HCT116 (cell line): ENCODE measurements at regions not wholly inside any gene's neighbourhood (a gene's known extent, or its start where the extent isn't known, plus 50 kb on each side); places are given as distances from the start of the nearest gene placed in this dataset.

ENCODE experiments used
- ATAC-seq: fragments of 200-7000 bp; cut with Tn5 transposase; 2 replicates; pipeline ENCODE4 v1.9.1; 2020; ENCODE audit warnings: mild to moderate bottlenecking, moderate library complexity
- BruUV-seq: library from RNA; stranded (reverse); fragments of 400-500 nt; replicated peaks from 2 replicates; lab custom pipeline; 2021; lab: Mats Ljungman, UMichigan
- CTCF ChIA-PET: fragments of 300-600 bp; sonication (Branson Sonifier 250); formaldehyde crosslinking; loops from one replicate; lab custom pipeline; 2021; ENCODE audit warnings: antibody characterized with exemption; lab: Charles Lee
- POLR2A ChIA-PET: fragments of 300-600, 350-600 bp; sonication (Branson Sonifier 250); formaldehyde crosslinking; loops from one replicate; lab custom pipeline; 2021; ENCODE audit warnings: antibody characterized with exemption; lab: Charles Lee
- RAD21 ChIA-PET, 2 experiments: fragments of 300-600 bp; sonication (Branson Sonifier 250); formaldehyde crosslinking; loops; one replicate each; lab custom pipeline; 2023; ENCODE audit warnings: low total read pairs in 2 of 2; ENCODE audit not compliant: uncharacterized antibody in 2 of 2, unreplicated experiment in 2 of 2, low non-redundant PET in 1 of 2; lab: Charles Lee
- DNase-seq: peaks from one replicate; pipeline ENCODE4 v3.0.0-alpha.2; 2010; ENCODE audit warnings: low read depth, low spot score
- H2AFZ ChIP-seq: fragments of 200-600 bp; shearing (Covaris generic), sonication (generic); 2 replicates; pipeline ENCODE4 v1.6.1; 2017; ENCODE audit warnings: low read depth, mixed run types, mixed read lengths, antibody characterized with exemption, low read length; ENCODE audit not compliant: poor library complexity, severe bottlenecking
- H3K27ac ChIP-seq: 2 replicates; pipeline ENCODE4 v1.5.1; 2012; ENCODE audit warnings: low read depth, low read length
- H3K27me3 ChIP-seq: fragments of 200-600 bp; sonication (generic); 2 replicates; pipeline ENCODE4 v1.6.1; 2016; ENCODE audit warnings: mixed run types, low read length, mixed read lengths; ENCODE audit not compliant: insufficient read depth
- H3K36me3 ChIP-seq, 2 experiments: fragments of 200-500 bp in 1 of 2; fragments of 200-600 bp in 1 of 2; sonication (Bioruptor generic) in 1 of 2; sonication (generic) in 1 of 2; 2 replicates each; pipeline versions ENCODE4 v1.5.1 to v1.6.1; 2014 to 2016; ENCODE audit warnings: low read length in 2 of 2, inconsistent platforms in 1 of 2, mixed read lengths in 1 of 2, mixed run types in 1 of 2; ENCODE audit not compliant: insufficient read depth in 2 of 2, control insufficient read depth in 1 of 2
- H3K4me1 ChIP-seq, 2 experiments: fragments of 200-600 bp in 1 of 2; sonication (generic) in 1 of 2; 2 replicates each; pipeline versions ENCODE4 v1.5.1 to v1.6.1; 2012 to 2017; ENCODE audit warnings: low read length in 2 of 2, inconsistent platforms in 1 of 2, mild to moderate bottlenecking in 1 of 2, mixed read lengths in 1 of 2, mixed run types in 1 of 2, moderate library complexity in 1 of 2; ENCODE audit not compliant: insufficient read depth in 2 of 2, control insufficient read depth in 1 of 2
- H3K4me2 ChIP-seq: fragments of 200-600 bp; sonication (generic); 2 replicates; pipeline ENCODE4 v1.6.1; 2017; ENCODE audit warnings: mixed run types, low read length, mixed read lengths
- H3K4me3 ChIP-seq, 2 experiments: fragments of 200-600 bp in 1 of 2; sonication (generic) in 1 of 2; replicated peaks in 1 of 2; 2 replicates each; pipeline ENCODE4 v1.5.1; 2011 to 2016; ENCODE audit warnings: low read length in 2 of 2, control low read depth in 1 of 2, low read depth in 1 of 2, mild to moderate bottlenecking in 1 of 2, mixed read lengths in 1 of 2, mixed run types in 1 of 2
- H3K79me2 ChIP-seq: fragments of 200-600 bp; sonication (generic); 2 replicates; pipeline ENCODE4 v1.6.1; 2017; ENCODE audit warnings: mild to moderate bottlenecking, mixed run types, low read length, moderate library complexity, mixed read lengths; ENCODE audit not compliant: insufficient read depth
- H3K9ac ChIP-seq: fragments of 200-600 bp; sonication (generic); 2 replicates; pipeline ENCODE4 v1.6.1; 2016; ENCODE audit warnings: low read length, mixed read lengths
- H3K9me2 ChIP-seq: fragments of 200-600 bp; sonication (generic), shearing (Covaris generic); 2 replicates; pipeline ENCODE4 v1.6.1; 2017; ENCODE audit warnings: mixed run types, mild to moderate bottlenecking, moderate library complexity; ENCODE audit not compliant: insufficient read depth
- H3K9me3 ChIP-seq, 2 experiments: fragments of 200-500 bp in 1 of 2; fragments of 200-600 bp in 1 of 2; sonication (Bioruptor generic) in 1 of 2; sonication (generic) in 1 of 2; 2 replicates each; pipeline ENCODE4 v1.6.1; 2014 to 2017; ENCODE audit warnings: low read length in 2 of 2, mixed read lengths in 2 of 2, inconsistent platforms in 1 of 2, low read depth in 1 of 2, mild to moderate bottlenecking in 1 of 2, mixed run types in 1 of 2, moderate library complexity in 1 of 2; ENCODE audit not compliant: control insufficient read depth in 1 of 2, insufficient read depth in 1 of 2
- H4K20me1 ChIP-seq: fragments of 200-600 bp; sonication (generic), shearing (Covaris generic); 2 replicates; pipeline ENCODE4 v1.6.1; 2017; ENCODE audit warnings: mixed run types, mild to moderate bottlenecking, moderate library complexity; ENCODE audit not compliant: insufficient read depth
- CBX3 ChIP-seq: IDR thresholded peaks from 2 replicates; pipeline ENCODE4 v1.6.1; 2012; ENCODE audit warnings: low read depth
- CEBPB ChIP-seq: IDR thresholded peaks from 2 replicates; pipeline ENCODE4 v1.6.1; 2012; ENCODE audit warnings: low read depth
- CTCF ChIP-seq, 3 experiments: fragments of 200-600 bp in 1 of 3; sonication (generic) in 1 of 3; IDR thresholded peaks in 2 of 3; conservative IDR thresholded peaks in 1 of 3; 2 replicates each; pipeline ENCODE4 v1.5.1; 2012 to 2017; ENCODE audit warnings: low read depth in 2 of 3, low read length in 2 of 3, antibody characterized with exemption in 1 of 3, borderline replicate concordance in 1 of 3, control low read depth in 1 of 3, mild to moderate bottlenecking in 1 of 3, mixed read lengths in 1 of 3, mixed run types in 1 of 3, moderate library complexity in 1 of 3; ENCODE audit not compliant: insufficient read depth in 1 of 3
- EGR1 ChIP-seq: IDR thresholded peaks from 2 replicates; pipeline ENCODE4 v1.6.1; 2012; ENCODE audit warnings: low read depth
- ELF1 ChIP-seq: IDR thresholded peaks from 2 replicates; pipeline ENCODE4 v1.6.1; 2012; ENCODE audit warnings: low read depth, borderline replicate concordance
- EZH2 ChIP-seq: fragments of 200-600 bp; sonication (generic); IDR thresholded peaks from 2 replicates; pipeline ENCODE4 v1.6.1; 2017; ENCODE audit warnings: antibody characterized with exemption, mixed run types
- EZH2phosphoT487 ChIP-seq: fragments of 200-600 bp; IDR thresholded peaks from 2 replicates; pipeline ENCODE4 v1.6.1; 2018; ENCODE audit warnings: antibody characterized with exemption, borderline replicate concordance
- FOSL1 ChIP-seq: IDR thresholded peaks from 2 replicates; pipeline ENCODE4 v1.6.1; 2012; ENCODE audit warnings: low read depth
- MAX ChIP-seq: IDR thresholded peaks from 2 replicates; pipeline ENCODE4 v1.6.1; 2012
- POLR2AphosphoS5 ChIP-seq: IDR thresholded peaks from 2 replicates; pipeline ENCODE4 v1.6.1; 2011; ENCODE audit warnings: mild to moderate bottlenecking, low read depth, low read length, moderate library complexity
- RAD21 ChIP-seq: IDR thresholded peaks from 2 replicates; pipeline ENCODE4 v1.6.1; 2012; ENCODE audit warnings: low read depth, mild to moderate bottlenecking
- REST ChIP-seq: IDR thresholded peaks from 2 replicates; pipeline ENCODE4 v1.6.1; 2012; ENCODE audit warnings: low read depth
- SIN3A ChIP-seq: IDR thresholded peaks from 2 replicates; pipeline ENCODE4 v1.6.1; 2012; ENCODE audit warnings: low read depth
- SP1 ChIP-seq: IDR thresholded peaks from 2 replicates; pipeline ENCODE4 v1.6.1; 2012; ENCODE audit warnings: low read depth
- SRF ChIP-seq: IDR thresholded peaks from 2 replicates; pipeline ENCODE4 v1.6.1; 2012; ENCODE audit warnings: low read depth
- TCF7L2 ChIP-seq: IDR thresholded peaks from 2 replicates; pipeline ENCODE4 v1.7.0; 2011; ENCODE audit warnings: borderline replicate concordance, inconsistent platforms; ENCODE audit not compliant: insufficient read depth, insufficient read length; ENCODE audit errors: extremely low read depth
- YY1 ChIP-seq: IDR thresholded peaks from 2 replicates; pipeline ENCODE4 v1.6.1; 2011; ENCODE audit warnings: low read length, low read depth, moderate library complexity, mild to moderate bottlenecking; ENCODE audit not compliant: insufficient replicate concordance; ENCODE audit errors: extremely low read depth
- ZBTB33 ChIP-seq: IDR thresholded peaks from 2 replicates; pipeline ENCODE4 v1.6.1; 2011; ENCODE audit warnings: mild to moderate bottlenecking, low read length, moderate library complexity; ENCODE audit not compliant: insufficient replicate concordance; ENCODE audit errors: extremely low read depth
- ZFX ChIP-seq: fragments of 450-650 bp; IDR thresholded peaks from 2 replicates; pipeline ENCODE4 v1.6.1; 2017
- intact Hi-C: fragments of 100-400 bp; cut with micrococcal nuclease; formaldehyde crosslinking; loops from 2 replicates; pipeline ENCODE4 v1.10.0; 2022

GRCh38 chr3:182686033-182686886 lies 107.0 kb upstream of the ATP11B start:
- DNase-seq: no peak
- Histone ChIP-seq H3K4me1 (no peaks in the 10 kb centered on the region), H4K20me1 (no peaks in the 10 kb centered on the region), H3K4me2 (no peak overlapping the region), H3K79me2 (no peaks in the 10 kb centered on the region), H2AFZ (no peak overlapping the region), H3K4me3 (no peak overlapping the region), H3K9me3 (no peaks in the 10 kb centered on the region), H3K9ac (no peak overlapping the region), H3K27ac (no peak overlapping the region), H3K36me3 (no peaks in the 10 kb centered on the region), H3K9me2 (no peaks in the 10 kb centered on the region), H3K27me3 (no peaks in the 10 kb centered on the region)
- ChIA-PET POLR2A (no interaction called here), CTCF (interaction anchor here (0.8 to 1.6 kb wide), 5 partner anchors 23 to 65 kb away, joined by 3 to 4 read pairs (median 3); no protein-coding TSS in a partner anchor), RAD21 (no interaction called here)
- TF ChIP-seq CEBPB: no peak
- TF ChIP-seq ZBTB33: no peak
- TF ChIP-seq TCF7L2: no peak
- no peak for TF ChIP-seq CBX3
- no peak for TF ChIP-seq YY1
- TF ChIP-seq SIN3A: no peak
- no peak for TF ChIP-seq FOSL1
- no peak for TF ChIP-seq SP1
- TF ChIP-seq REST: no peak
- no peak for TF ChIP-seq MAX
- no peak for TF ChIP-seq ELF1
- TF ChIP-seq ZFX: no peak
- TF ChIP-seq SRF: no peak
- TF ChIP-seq CTCF (IDR thresholded peaks at IDR 0.05 in 2 of 3, conservative IDR thresholded peaks at IDR 0.05 in 1 of 3; ENCODE audit: borderline replicate concordance in 1 of 3, insufficient read depth in 1 of 3, low read depth in 2 of 3, low read length in 2 of 3): no peak
- TF ChIP-seq EZH2: no peak
- TF ChIP-seq POLR2AphosphoS5: no peak
- no peak for TF ChIP-seq EGR1
- TF ChIP-seq RAD21: no peak
- no peak for TF ChIP-seq EZH2phosphoT487
- intact Hi-C loops: loop anchor here (10.0 kb wide), 1 partner anchor 1881 kb away; no protein-coding TSS in a partner anchor
- no TSS peak for BruUV-seq
- no peak for ATAC-seq
